Putamen (tissue), 1 donor: ENCODE measurements at regions not wholly inside any gene's neighbourhood (a gene's known extent, or its start where the extent isn't known, plus 50 kb on each side); places are given as distances from the start of the nearest gene placed in this dataset.

Source experiments
- DNase-seq: peaks from one replicate; pipeline ENCODE4 v3.0.0-alpha.2; 2016; ENCODE audit warnings: low spot score

- no peak for DNase-seq
Measured at GRCh38 chr14:86521031-86521730, 991.2 kb downstream of the FLRT2 start.

DNA sequence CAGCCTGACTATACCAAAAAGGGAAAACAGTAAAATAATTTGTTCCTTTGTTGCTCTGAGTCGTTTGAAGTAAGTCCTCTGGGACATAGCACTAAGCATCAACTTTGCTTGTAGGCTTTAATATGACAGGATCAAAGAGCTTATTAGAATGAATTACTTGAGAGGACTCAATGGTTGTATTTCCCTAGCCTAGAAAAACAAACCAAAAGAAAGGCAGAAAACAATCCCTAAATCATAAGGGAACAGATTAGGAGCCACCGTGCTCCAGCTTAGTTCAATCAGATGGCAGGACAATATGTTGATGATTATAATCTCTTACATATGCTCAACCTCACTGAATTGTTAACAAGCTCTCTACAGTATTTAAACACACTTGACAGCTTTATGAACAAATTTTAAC is 988.4 kb downstream of the FLRT2 start:
- no peak for DNase-seq

GRCh38 chr14:86515195-86515594 is 985.3 kb downstream of the FLRT2 start:
- DNase-seq, result no peak

- no peak for DNase-seq
Measured at GRCh38 chr14:86513564-86513963, 983.6 kb downstream of the FLRT2 start.

GRCh38 chr14:86513056-86513455 is 983.1 kb downstream of the FLRT2 start:
- no peak for DNase-seq

DNA sequence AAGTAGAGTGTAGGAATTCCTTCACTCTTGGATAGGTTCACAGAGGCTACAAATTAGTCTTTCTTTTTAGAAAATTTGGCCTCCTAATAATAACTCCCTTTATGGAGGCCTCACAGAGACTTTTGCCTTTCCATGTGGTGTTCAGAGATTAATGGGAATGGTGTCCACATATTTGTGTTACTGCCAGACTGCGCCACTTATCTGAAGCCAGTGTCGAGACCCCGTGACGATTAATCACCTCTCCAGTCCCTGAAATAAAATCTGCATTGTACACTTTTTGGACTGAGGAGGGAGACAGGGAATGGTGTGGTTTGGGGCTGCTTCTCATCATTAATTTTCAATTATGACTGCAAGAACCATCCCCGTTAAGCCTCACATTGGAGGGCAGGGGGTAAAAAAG is 980.5 kb downstream of the FLRT2 start:
- DNase-seq, result no peak

DNA sequence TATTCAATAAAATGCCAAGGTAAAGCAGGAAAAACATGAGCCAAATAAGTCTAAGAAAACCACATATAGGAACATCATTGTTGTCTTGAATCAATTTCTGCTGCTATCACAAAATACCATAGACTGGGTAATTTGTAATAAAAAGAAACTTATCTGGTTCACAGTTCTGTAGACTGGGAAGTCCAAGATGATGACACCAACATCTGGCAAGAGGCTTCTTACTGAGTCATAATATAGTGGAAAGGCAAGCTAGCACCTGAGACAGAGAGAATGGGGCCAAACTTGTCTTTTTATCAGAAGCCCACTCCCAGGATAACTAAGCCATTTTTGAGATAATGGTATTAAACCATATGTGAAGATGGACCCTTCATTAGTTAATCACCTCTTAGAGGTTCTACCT is 975.9 kb downstream of the FLRT2 start:
- DNase-seq, result no peak

- DNase-seq, result no peak
Measured at GRCh38 chr14:86501611-86502010, 971.7 kb downstream of the FLRT2 start.

- DNase-seq, result no peak
Measured at GRCh38 chr14:86491743-86492142, 961.8 kb downstream of the FLRT2 start.

GRCh38 chr14:86481104-86481503 is 951.2 kb downstream of the FLRT2 start:
- no peak for DNase-seq

DNA sequence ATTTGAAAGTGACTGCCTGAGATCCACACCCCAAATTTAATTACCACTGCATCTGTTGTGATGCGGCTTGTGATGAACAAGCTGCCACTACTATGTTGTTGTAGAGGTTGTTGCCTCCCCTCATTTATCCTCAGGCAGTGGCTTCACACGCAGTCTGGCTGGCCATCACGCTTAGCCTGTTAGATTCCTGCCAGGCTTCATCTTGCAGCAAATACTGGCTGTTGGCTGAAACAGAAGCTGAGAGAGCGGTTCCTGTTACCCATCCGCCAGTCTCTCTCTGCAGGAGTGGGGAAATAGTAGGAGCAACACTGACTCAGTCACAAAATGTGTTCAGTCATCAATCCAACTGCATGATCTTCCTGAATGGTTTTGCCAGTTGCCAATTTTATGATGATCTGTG is 934.4 kb downstream of the FLRT2 start:
- DNase-seq, result no peak

DNA sequence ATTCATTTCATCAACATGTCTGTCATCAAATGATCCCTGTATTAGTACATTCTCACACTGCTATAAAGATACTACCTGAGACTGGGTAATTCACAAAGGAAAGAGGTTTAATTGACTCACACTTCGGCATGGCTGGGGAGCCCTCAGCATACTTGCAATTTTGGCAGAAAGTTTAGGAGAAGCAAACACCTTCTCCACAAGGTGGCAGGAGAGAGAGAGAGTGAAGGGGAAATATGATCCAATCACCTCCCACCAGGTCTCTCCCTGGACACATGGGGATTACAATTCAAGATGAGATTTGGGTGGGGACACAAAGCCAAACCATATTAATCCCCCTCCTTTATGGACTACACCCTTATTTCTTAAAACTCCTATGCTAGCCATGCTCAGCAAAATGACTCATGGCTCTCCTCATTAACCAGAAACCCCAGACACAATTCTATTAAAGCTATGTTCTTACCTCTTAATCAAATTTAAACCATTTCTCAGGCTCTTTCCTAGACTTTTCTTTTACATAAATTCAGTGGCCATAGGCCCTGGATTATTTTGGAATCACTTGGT is 932.3 kb downstream of the FLRT2 start:
- DNase-seq, result no peak

DNA sequence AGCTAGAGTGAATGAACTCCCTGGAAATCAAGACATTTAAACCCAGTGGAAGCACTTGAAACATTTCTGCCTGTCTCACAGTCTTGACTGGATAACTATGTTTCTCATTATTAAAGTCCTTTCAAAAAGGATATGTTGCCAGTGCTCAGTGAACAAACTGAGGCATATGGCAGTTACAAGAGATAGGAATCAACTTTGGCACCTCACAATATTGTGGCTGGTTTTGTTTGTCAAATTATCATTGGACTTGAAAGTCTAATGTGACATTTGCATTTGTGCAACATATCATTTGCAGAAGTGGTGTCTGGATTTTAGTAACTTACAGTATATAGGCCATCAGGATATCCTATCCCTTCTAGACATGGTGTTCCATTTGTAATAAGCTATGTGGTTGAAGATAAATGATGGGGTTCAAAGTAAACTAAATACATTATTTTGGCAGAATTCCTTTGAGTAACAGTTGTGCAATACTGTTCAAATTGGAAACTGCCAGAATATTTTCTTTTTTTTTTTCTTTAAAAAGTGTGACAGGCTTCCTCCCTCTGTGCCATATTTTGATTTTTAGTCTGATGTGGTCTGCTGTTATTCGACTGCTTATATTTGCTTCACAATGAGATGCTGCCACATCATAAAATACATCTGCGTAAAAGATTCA is 927.7 kb downstream of the FLRT2 start:
- no peak for DNase-seq

DNA sequence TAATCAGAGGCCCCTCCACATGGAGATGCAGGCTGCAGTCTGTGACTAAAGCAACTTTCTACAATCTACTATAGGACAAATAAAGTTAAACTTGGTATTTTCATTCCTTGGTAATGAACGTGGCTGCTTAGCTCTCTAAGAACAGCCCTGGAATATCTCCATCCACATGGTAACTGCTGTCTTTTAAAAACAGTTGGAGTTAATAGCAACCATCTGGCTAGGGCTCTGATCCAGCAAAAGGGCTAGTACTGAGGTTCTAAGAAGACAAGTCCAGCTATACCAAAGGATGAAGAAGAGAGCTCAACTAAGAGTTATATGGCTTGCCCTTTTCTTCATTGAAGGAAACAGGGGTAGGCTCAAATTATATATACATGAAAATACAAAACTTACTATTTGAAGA is 920.1 kb downstream of the FLRT2 start:
- DNase-seq, result no peak

DNA sequence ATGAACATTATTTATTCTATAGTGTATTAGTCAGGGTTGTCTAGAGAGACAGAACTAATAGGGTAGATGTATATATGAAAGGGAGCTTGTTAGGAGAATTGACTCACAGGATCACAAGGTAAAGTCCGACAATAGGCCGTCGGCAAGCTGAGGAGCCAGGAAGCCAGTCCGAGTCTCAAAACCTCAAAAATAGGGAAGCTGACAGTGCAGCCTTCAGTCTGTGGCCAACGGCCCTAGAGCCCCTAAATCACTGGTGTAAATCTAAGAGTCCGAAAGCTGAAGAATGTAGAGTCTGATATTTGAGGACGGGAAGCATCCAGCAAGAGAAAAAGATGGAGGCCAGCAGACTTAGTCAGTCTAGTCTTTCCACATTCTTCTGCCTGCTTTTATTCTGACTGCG is 912.2 kb downstream of the FLRT2 start:
- DNase-seq, result no peak

- no peak for DNase-seq
Measured at GRCh38 chr14:86430853-86431252, 900.9 kb downstream of the FLRT2 start.

- DNase-seq, result no peak
Measured at GRCh38 chr14:86423214-86423613, 893.3 kb downstream of the FLRT2 start.

- no peak for DNase-seq
Measured at GRCh38 chr14:86420131-86420530, 890.2 kb downstream of the FLRT2 start.

DNA sequence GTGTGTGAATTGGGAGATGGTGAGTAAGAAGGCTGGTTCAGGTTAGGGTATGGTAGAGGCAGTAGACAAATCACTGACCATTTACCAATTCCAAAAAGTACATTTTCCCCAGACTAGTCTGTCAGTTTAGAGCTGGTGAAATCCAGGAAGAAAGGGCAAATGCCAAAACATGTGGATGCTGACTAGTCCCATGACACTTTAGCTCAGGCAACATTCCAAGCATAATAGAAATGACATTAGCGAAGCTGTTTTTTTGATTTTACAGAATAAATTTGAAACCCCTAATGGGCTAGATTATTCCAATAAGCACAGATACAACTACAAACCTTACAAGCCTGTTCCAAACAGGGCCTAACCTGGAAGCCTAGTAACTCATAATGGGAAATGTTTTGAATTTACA is 884.2 kb downstream of the FLRT2 start:
- DNase-seq, result no peak

DNA sequence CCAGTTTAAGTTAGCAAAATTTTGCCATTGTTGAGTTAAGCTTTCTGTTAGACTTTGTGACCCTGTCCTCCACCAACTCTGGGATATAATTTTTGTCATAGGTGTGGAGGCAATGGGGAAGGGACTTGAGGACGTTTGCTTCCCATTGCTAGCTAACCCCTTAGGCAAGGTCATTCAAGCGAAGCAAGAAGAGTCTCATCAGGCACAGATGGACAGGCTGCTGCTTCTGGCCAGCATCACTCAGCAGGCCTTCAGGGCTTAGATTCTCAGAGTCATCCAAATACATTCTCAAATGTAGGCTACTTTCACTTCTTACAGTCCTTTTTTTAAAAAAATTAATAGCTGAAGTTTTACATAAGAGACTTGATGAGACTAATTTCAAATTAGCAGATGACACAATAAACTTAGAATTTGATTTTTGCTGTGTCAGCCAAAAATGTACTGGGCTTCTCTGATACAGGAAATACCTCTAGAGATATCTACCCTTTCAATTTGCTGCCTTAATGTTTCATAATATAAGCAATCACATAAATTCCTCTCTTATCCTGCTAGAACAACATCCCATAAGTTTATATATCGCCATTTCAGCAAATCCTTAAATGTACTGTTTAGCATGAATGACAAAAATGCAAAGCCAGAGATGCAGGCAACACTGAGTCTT is 875.2 kb downstream of the FLRT2 start:
- DNase-seq, result no peak

GRCh38 chr14:86404425-86404824 is 874.5 kb downstream of the FLRT2 start:
- no peak for DNase-seq

DNA sequence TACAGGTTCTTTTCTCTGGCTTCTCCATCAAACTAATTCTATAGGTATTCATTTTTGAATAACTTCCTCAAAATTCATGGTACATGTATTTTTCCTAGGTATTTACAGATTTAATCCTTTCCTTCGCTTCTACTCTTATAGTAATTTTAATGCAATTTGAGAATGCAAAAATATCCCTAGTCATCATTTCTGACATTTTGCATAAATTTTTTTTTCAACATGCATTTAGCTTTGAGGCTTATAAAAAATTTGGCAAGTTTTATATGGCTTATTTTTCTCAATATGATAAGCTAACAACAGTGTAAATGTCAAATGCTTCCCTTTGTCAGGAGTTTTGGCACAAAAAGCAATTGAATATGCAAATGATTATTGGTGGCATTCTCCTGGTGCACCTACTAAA is 872.6 kb downstream of the FLRT2 start:
- no peak for DNase-seq

GRCh38 chr14:86391085-86391484 is 861.1 kb downstream of the FLRT2 start:
- no peak for DNase-seq
